GM18498 (cell line): ENCODE measurements at regions not wholly inside any gene's neighbourhood (a gene's known extent, or its start where the extent isn't known, plus 50 kb on each side); places are given as distances from the start of the nearest gene placed in this dataset.
"Not testable (repeated sequence)": the region's sequence is repeated elsewhere in the genome, so short reads cannot be mapped to it uniquely, and the experiment has no call there.

Experiments
- ATAC-seq: cut with Tn5 transposase; IDR thresholded peaks from one replicate; pipeline ENCODE4 v1.9.1; 2021; ENCODE audit warnings: mild to moderate bottlenecking, moderate library complexity; ENCODE audit not compliant: unreplicated experiment

- no peak for ATAC-seq
Measured at GRCh38 chr1:194374649-194375048, 1188.2 kb upstream of the B3GALT2 start.

GRCh38 chr1:194372266-194372665, 1185.9 kb upstream of the B3GALT2 start:
- no peak for ATAC-seq

GRCh38 chr1:194369622-194370021, 1183.2 kb upstream of the B3GALT2 start:
- no peak for ATAC-seq

- no peak for ATAC-seq
Measured at GRCh38 chr1:194369060-194369459, 1182.6 kb upstream of the B3GALT2 start.

- no peak for ATAC-seq
Measured at GRCh38 chr1:194367121-194367520, 1180.7 kb upstream of the B3GALT2 start.

- no peak for ATAC-seq
Measured at GRCh38 chr1:194366705-194367104, 1180.3 kb upstream of the B3GALT2 start.

GRCh38 chr1:194362327-194362726, 1175.9 kb upstream of the B3GALT2 start:
- ATAC-seq = no peak

GRCh38 chr1:194361374-194362131, 1175.1 kb upstream of the B3GALT2 start:
- no peak for ATAC-seq

GRCh38 chr1:194358208-194358581, 1171.8 kb upstream of the B3GALT2 start:
- ATAC-seq = no peak

- not testable (repeated sequence) for ATAC-seq
Measured at GRCh38 chr1:194357573-194358207, 1171.3 kb upstream of the B3GALT2 start.

- ATAC-seq = no peak
Measured at GRCh38 chr1:194355488-194356106, 1169.2 kb upstream of the B3GALT2 start.

GRCh38 chr1:194353121-194353520, 1166.7 kb upstream of the B3GALT2 start:
- no peak for ATAC-seq

- ATAC-seq = no peak
Measured at GRCh38 chr1:194347200-194347599, 1160.8 kb upstream of the B3GALT2 start.

GRCh38 chr1:194342484-194343262, 1156.3 kb upstream of the B3GALT2 start:
- no peak for ATAC-seq

GRCh38 chr1:194341587-194341986, 1155.2 kb upstream of the B3GALT2 start:
- no peak for ATAC-seq

- ATAC-seq = no peak
Measured at GRCh38 chr1:194339471-194339870, 1153.1 kb upstream of the B3GALT2 start.

- ATAC-seq = no peak
Measured at GRCh38 chr1:194338241-194338948, 1152.0 kb upstream of the B3GALT2 start.

GRCh38 chr1:194333240-194333639, 1146.8 kb upstream of the B3GALT2 start:
- ATAC-seq = no peak

GRCh38 chr1:194331758-194332157, 1145.3 kb upstream of the B3GALT2 start:
- no peak for ATAC-seq

- no peak for ATAC-seq
Measured at GRCh38 chr1:194322751-194323150, 1136.3 kb upstream of the B3GALT2 start.

- ATAC-seq = no peak
Measured at GRCh38 chr1:194318790-194319280, 1132.4 kb upstream of the B3GALT2 start.
